ENCODE measurements at regions not wholly inside any gene's neighbourhood (a gene's known extent, or its start where the extent isn't known, plus 50 kb on each side); places are given as distances from the start of the nearest gene placed in this dataset.

DNA sequence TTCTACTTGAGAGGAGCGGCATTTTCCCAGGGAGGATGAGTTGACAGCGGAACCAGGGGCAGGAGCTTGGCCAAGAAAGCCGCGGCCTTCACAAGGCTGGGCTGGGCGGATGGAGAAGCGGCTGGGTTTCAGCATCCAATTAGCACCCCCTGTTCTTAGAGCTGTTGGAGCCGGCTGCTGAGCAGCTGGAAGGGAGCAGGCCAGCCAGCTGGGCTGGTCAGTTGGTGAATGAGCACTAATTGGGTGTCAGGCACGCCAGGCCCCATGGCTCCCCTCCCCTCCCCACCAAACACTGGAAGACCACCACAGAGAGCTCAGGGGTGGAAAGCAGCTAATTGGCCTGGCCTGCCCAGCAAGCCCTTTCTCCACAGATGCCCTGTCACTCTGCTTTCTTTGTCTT lies 245.6 kb downstream of the RRAGC start:
- ChIA-PET CTCF (no interaction called here), RAD21 (ENCODE audit: low non-redundant PET in 1 of 2, low total read pairs in 2 of 2, uncharacterized antibody in 2 of 2, unreplicated experiment in 2 of 2) (no interaction called here), POLR2A (no interaction called here)
- H3K4me3 ChIP-seq (replicated peaks in 1 of 2; ENCODE audit: low read depth in 1 of 2, low read length in 2 of 2) = no peak overlapping the region
- no peaks in the 10 kb centered on the region for H3K79me2 ChIP-seq (ENCODE audit: insufficient read depth, low read length)
- no peaks in the 10 kb centered on the region for H3K27me3 ChIP-seq (ENCODE audit: insufficient read depth, low read length)
- H2AFZ ChIP-seq (ENCODE audit: low read depth, low read length, poor library complexity, severe bottlenecking) = no peak overlapping the region
- TF ChIP-seq ATF3 (IDR thresholded peaks at IDR 0.05) = no peak
- no peak for TF ChIP-seq RAD21 (IDR thresholded peaks at IDR 0.05; ENCODE audit: low read depth)
- TF ChIP-seq POLR2A (IDR thresholded peaks at IDR 0.05; ENCODE audit: borderline replicate concordance, extremely low read depth, insufficient read depth, insufficient read length) = no peak
- no peak for TF ChIP-seq POLR2AphosphoS5 (IDR thresholded peaks at IDR 0.05; ENCODE audit: low read depth, low read length)
- TF ChIP-seq, protein P1, sequence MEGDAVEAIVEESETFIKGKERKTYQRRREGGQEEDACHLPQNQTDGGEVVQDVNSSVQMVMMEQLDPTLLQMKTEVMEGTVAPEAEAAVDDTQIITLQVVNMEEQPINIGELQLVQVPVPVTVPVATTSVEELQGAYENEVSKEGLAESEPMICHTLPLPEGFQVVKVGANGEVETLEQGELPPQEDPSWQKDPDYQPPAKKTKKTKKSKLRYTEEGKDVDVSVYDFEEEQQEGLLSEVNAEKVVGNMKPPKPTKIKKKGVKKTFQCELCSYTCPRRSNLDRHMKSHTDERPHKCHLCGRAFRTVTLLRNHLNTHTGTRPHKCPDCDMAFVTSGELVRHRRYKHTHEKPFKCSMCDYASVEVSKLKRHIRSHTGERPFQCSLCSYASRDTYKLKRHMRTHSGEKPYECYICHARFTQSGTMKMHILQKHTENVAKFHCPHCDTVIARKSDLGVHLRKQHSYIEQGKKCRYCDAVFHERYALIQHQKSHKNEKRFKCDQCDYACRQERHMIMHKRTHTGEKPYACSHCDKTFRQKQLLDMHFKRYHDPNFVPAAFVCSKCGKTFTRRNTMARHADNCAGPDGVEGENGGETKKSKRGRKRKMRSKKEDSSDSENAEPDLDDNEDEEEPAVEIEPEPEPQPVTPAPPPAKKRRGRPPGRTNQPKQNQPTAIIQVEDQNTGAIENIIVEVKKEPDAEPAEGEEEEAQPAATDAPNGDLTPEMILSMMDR (IDR thresholded peaks at IDR 0.05 in 2 of 3, conservative IDR thresholded peaks at IDR 0.05 in 1 of 3; ENCODE audit: borderline replicate concordance in 1 of 3, insufficient read depth in 1 of 3, low read depth in 2 of 3, low read length in 2 of 3) = no peak
- TF ChIP-seq, protein P2, sequence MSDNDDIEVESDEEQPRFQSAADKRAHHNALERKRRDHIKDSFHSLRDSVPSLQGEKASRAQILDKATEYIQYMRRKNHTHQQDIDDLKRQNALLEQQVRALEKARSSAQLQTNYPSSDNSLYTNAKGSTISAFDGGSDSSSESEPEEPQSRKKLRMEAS (IDR thresholded peaks at IDR 0.05) = no peak
- TF ChIP-seq YY1 (IDR thresholded peaks at IDR 0.05; ENCODE audit: extremely low read depth, insufficient replicate concordance, low read depth, low read length) = no peak
- no peaks in the 10 kb centered on the region for H4K20me1 ChIP-seq (ENCODE audit: insufficient read depth)
- H3K27ac ChIP-seq (ENCODE audit: low read depth, low read length) = no peak overlapping the region
- BruUV-seq (replicated peaks) = no TSS peak
- H3K9me3 ChIP-seq (ENCODE audit: control insufficient read depth in 1 of 2, insufficient read depth in 1 of 2, low read depth in 1 of 2, low read length in 2 of 2) = peaks cover 0 to 11% of the 10 kb centered on the region in 2 experiments; a peak in 2 of 4 replicates
- ATAC-seq (no peak), DNase-seq (ENCODE audit: low read depth, low spot score) (no peak)
- no peaks in the 10 kb centered on the region for H3K9me2 ChIP-seq (ENCODE audit: insufficient read depth)
- H3K4me1 ChIP-seq (ENCODE audit: control insufficient read depth in 1 of 2, insufficient read depth in 2 of 2, low read length in 2 of 2) = peaks cover 1% of the 10 kb centered on the region in 2 experiments; a peak in 2 of 4 replicates
- H3K4me2 ChIP-seq (ENCODE audit: low read length) = no peak overlapping the region
- no peak overlapping the region for H3K9ac ChIP-seq (ENCODE audit: low read length)
- intact Hi-C loops (cut with micrococcal nuclease) = no loop called here
- no peaks in the 10 kb centered on the region for H3K36me3 ChIP-seq (ENCODE audit: control insufficient read depth in 1 of 2, insufficient read depth in 2 of 2, low read length in 2 of 2)

DNA sequence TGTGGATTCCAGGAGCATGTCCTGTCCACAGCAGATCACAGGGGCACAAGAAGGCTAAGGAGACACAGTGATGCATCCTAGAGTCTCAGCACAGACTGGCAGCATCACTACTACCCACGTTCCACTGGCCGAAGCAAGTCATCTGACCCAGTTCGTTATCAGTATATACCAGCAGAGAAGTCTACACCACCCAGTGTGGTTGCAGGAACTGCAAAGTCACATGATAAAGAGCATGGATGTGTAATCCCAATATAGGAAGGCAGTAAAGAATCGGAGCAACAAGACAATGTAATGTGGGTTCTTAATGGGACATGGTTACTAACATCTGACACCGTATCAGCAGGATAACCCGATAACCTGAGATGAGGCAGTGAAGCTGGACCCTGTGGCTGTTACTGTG lies 246.6 kb downstream of the RRAGC start:
- Histone ChIP-seq H3K9me3 (ENCODE audit: control insufficient read depth in 1 of 2, insufficient read depth in 1 of 2, low read depth in 1 of 2, low read length in 2 of 2) (peaks cover 0 to 11% of the 10 kb centered on the region in 2 experiments; a peak in 2 of 4 replicates), H3K27me3 (ENCODE audit: insufficient read depth, low read length) (no peaks in the 10 kb centered on the region), H3K9ac (ENCODE audit: low read length) (no peak overlapping the region), H3K79me2 (ENCODE audit: insufficient read depth, low read length) (no peaks in the 10 kb centered on the region), H3K4me1 (ENCODE audit: control insufficient read depth in 1 of 2, insufficient read depth in 2 of 2, low read length in 2 of 2) (no peaks in the 10 kb centered on the region), H3K27ac (ENCODE audit: low read depth, low read length) (no peak overlapping the region), H2AFZ (ENCODE audit: low read depth, low read length, poor library complexity, severe bottlenecking) (no peak overlapping the region), H3K4me2 (ENCODE audit: low read length) (no peak overlapping the region), H3K4me3 (replicated peaks in 1 of 2; ENCODE audit: low read depth in 1 of 2, low read length in 2 of 2) (no peak overlapping the region), H3K36me3 (ENCODE audit: control insufficient read depth in 1 of 2, insufficient read depth in 2 of 2, low read length in 2 of 2) (no peaks in the 10 kb centered on the region), H4K20me1 (ENCODE audit: insufficient read depth) (no peaks in the 10 kb centered on the region), H3K9me2 (ENCODE audit: insufficient read depth) (no peaks in the 10 kb centered on the region)
- TF ChIP-seq ATF3 (IDR thresholded peaks at IDR 0.05) (no peak), CBX3 (IDR thresholded peaks at IDR 0.05; ENCODE audit: low read depth) (no peak), CEBPB (IDR thresholded peaks at IDR 0.05; ENCODE audit: low read depth) (no peak), JUND (IDR thresholded peaks at IDR 0.05) (no peak)
- TF ChIP-seq, protein P3, sequence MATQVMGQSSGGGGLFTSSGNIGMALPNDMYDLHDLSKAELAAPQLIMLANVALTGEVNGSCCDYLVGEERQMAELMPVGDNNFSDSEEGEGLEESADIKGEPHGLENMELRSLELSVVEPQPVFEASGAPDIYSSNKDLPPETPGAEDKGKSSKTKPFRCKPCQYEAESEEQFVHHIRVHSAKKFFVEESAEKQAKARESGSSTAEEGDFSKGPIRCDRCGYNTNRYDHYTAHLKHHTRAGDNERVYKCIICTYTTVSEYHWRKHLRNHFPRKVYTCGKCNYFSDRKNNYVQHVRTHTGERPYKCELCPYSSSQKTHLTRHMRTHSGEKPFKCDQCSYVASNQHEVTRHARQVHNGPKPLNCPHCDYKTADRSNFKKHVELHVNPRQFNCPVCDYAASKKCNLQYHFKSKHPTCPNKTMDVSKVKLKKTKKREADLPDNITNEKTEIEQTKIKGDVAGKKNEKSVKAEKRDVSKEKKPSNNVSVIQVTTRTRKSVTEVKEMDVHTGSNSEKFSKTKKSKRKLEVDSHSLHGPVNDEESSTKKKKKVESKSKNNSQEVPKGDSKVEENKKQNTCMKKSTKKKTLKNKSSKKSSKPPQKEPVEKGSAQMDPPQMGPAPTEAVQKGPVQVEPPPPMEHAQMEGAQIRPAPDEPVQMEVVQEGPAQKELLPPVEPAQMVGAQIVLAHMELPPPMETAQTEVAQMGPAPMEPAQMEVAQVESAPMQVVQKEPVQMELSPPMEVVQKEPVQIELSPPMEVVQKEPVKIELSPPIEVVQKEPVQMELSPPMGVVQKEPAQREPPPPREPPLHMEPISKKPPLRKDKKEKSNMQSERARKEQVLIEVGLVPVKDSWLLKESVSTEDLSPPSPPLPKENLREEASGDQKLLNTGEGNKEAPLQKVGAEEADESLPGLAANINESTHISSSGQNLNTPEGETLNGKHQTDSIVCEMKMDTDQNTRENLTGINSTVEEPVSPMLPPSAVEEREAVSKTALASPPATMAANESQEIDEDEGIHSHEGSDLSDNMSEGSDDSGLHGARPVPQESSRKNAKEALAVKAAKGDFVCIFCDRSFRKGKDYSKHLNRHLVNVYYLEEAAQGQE (IDR thresholded peaks at IDR 0.05; ENCODE audit: low read depth) = no peak
- ChIA-PET POLR2A (no interaction called here), RAD21 (ENCODE audit: low non-redundant PET in 1 of 2, low total read pairs in 2 of 2, uncharacterized antibody in 2 of 2, unreplicated experiment in 2 of 2) (no interaction called here), CTCF (no interaction called here)
- intact Hi-C loops (cut with micrococcal nuclease) = no loop called here
- DNase-seq (ENCODE audit: low read depth, low spot score) = no peak
- BruUV-seq (replicated peaks) = no TSS peak
- ATAC-seq = no peak
